IMR-90 (cell line): ENCODE measurements at regions not wholly inside any gene's neighbourhood (a gene's known extent, or its start where the extent isn't known, plus 50 kb on each side); places are given as distances from the start of the nearest gene placed in this dataset.

Source experiments
- ATAC-seq: fragments of 200-7000 bp; cut with Tn5 transposase; 2 replicates; pipeline ENCODE4 v1.9.1; 2020; ENCODE audit warnings: low read depth, mild to moderate bottlenecking, moderate library complexity
- BruUV-seq: library from RNA; stranded (reverse); fragments of 400-500 nt; replicated peaks from 2 replicates; lab custom pipeline; 2021; lab: Mats Ljungman, UMichigan
- CTCF ChIA-PET: fragments of 300-600 bp; formaldehyde crosslinking; extraction: SDS; loops from one replicate; lab custom pipeline; 2021; ENCODE audit warnings: antibody characterized with exemption; lab: Yijun Ruan, JAX
- POLR2A ChIA-PET: fragments of 300-600 bp; sonication (Branson Sonifier 250); formaldehyde crosslinking; loops from one replicate; lab custom pipeline; 2022; ENCODE audit warnings: antibody characterized with exemption; ENCODE audit not compliant: unreplicated experiment; lab: Charles Lee
- DNase-seq: peaks from one replicate; pipeline ENCODE4 v3.0.0; 2013
- H2AFZ ChIP-seq: replicated peaks from 2 replicates; pipeline ENCODE3; 2013; ENCODE audit warnings: low read length, mild to moderate bottlenecking; ENCODE audit not compliant: poor library complexity
- H2AK5ac ChIP-seq: 2 replicates; pipeline ENCODE4 v1.6.1; 2013; ENCODE audit warnings: low read depth, low read length, inconsistent platforms
- H2AK9ac ChIP-seq: replicated peaks from 2 replicates; pipeline ENCODE3; 2013; ENCODE audit warnings: mild to moderate bottlenecking, low read depth, low read length, moderate library complexity; ENCODE audit not compliant: poor library complexity
- H2BK120ac ChIP-seq: 2 replicates; pipeline ENCODE4 v1.6.1; 2013; ENCODE audit warnings: low read depth, low read length, inconsistent platforms
- H2BK15ac ChIP-seq: 3 replicates; pipeline ENCODE4 v1.6.1; 2013; ENCODE audit warnings: low read depth, low read length, inconsistent platforms
- H2BK20ac ChIP-seq: 2 replicates; pipeline ENCODE4 v1.6.1; 2013; ENCODE audit warnings: low read depth, mild to moderate bottlenecking, inconsistent platforms, low read length, moderate library complexity
- H2BK5ac ChIP-seq: 2 replicates; pipeline ENCODE4 v1.6.1; 2013; ENCODE audit warnings: mild to moderate bottlenecking, low read depth, low read length, inconsistent platforms; ENCODE audit not compliant: poor library complexity, severe bottlenecking
- H3K14ac ChIP-seq: replicated peaks from 2 replicates; pipeline ENCODE4 v1.6.1; 2013; ENCODE audit warnings: low read depth, low read length, inconsistent platforms
- H3K18ac ChIP-seq: 2 replicates; pipeline ENCODE4 v1.6.1; 2013; ENCODE audit warnings: low read depth, low read length, control low read depth
- H3K23ac ChIP-seq: 2 replicates; pipeline ENCODE4 v1.6.1; 2013; ENCODE audit warnings: low read depth, low read length, inconsistent platforms
- H3K27ac ChIP-seq: 2 replicates; pipeline ENCODE4 v1.5.1; 2013; ENCODE audit warnings: mild to moderate bottlenecking, control low read depth, low read length; ENCODE audit not compliant: insufficient read depth
- H3K27me3 ChIP-seq: 2 replicates; pipeline ENCODE4 v1.6.1; 2013; ENCODE audit warnings: low read length; ENCODE audit not compliant: control insufficient read depth, insufficient read depth
- H3K36me3 ChIP-seq: 2 replicates; pipeline ENCODE4 v1.6.1; 2013; ENCODE audit warnings: low read length, mixed read lengths; ENCODE audit not compliant: control insufficient read depth, insufficient read depth
- H3K4ac ChIP-seq: 2 replicates; pipeline ENCODE4 v1.6.1; 2013; ENCODE audit warnings: low read depth, low read length, inconsistent platforms
- H3K4me1 ChIP-seq: 2 replicates; pipeline ENCODE4 v1.6.1; 2013; ENCODE audit warnings: low read length, mixed read lengths; ENCODE audit not compliant: control insufficient read depth, insufficient read depth
- H3K4me2 ChIP-seq: 2 replicates; pipeline ENCODE4 v1.6.1; 2013; ENCODE audit warnings: low read depth, mild to moderate bottlenecking, control low read depth, low read length, moderate library complexity
- H3K4me3 ChIP-seq: 2 replicates; pipeline ENCODE4 v1.5.1; 2013; ENCODE audit warnings: low read depth, mild to moderate bottlenecking, control low read depth, low read length, moderate library complexity; ENCODE audit not compliant: insufficient read depth
- H3K56ac ChIP-seq: 2 replicates; pipeline ENCODE4 v1.6.1; 2013; ENCODE audit warnings: low read length, inconsistent platforms; ENCODE audit not compliant: insufficient read depth; ENCODE audit errors: extremely low read depth
- H3K79me1 ChIP-seq, 2 experiments: 2 replicates each; pipeline ENCODE4 v1.6.1; 2013; ENCODE audit warnings: low read length in 2 of 2, inconsistent platforms in 1 of 2, low read depth in 1 of 2
- H3K9ac ChIP-seq: 2 replicates; pipeline ENCODE4 v1.6.1; 2013; ENCODE audit warnings: low read depth, low read length, control low read depth
- H3K9me1 ChIP-seq: 2 replicates; pipeline ENCODE4 v1.6.1; 2013; ENCODE audit warnings: low read length, inconsistent platforms; ENCODE audit not compliant: insufficient read depth
- H3K9me3 ChIP-seq: 2 replicates; pipeline ENCODE4 v1.6.1; 2013; ENCODE audit warnings: low read length; ENCODE audit not compliant: control insufficient read depth, insufficient read depth
- H4K20me1 ChIP-seq: 2 replicates; pipeline ENCODE4 v1.6.1; 2013; ENCODE audit warnings: low read length, inconsistent platforms; ENCODE audit not compliant: insufficient read depth
- H4K5ac ChIP-seq: 2 replicates; pipeline ENCODE4 v1.6.1; 2013; ENCODE audit warnings: mild to moderate bottlenecking, low read depth, low read length, control low read depth
- H4K8ac ChIP-seq, 2 experiments: 2 replicates each; pipeline ENCODE4 v1.6.1; 2013; ENCODE audit warnings: low read depth in 2 of 2, low read length in 2 of 2, control low read depth in 1 of 2, inconsistent platforms in 1 of 2
- H4K91ac ChIP-seq: 2 replicates; pipeline ENCODE4 v1.6.1; 2013; ENCODE audit warnings: low read depth, low read length, inconsistent platforms; ENCODE audit not compliant: insufficient read depth
- CEBPB ChIP-seq: IDR thresholded peaks from 2 replicates; pipeline ENCODE4 v1.6.1; 2012; ENCODE audit warnings: low read depth, low read length, improper control_type of control experiment
- CHD1 ChIP-seq: IDR thresholded peaks from 2 replicates; pipeline ENCODE4 v1.6.1; 2012; ENCODE audit warnings: low read depth, low read length, improper control_type of control experiment
- CTCF ChIP-seq: conservative IDR thresholded peaks from 2 replicates; pipeline ENCODE4 v1.5.1; 2012; ENCODE audit warnings: mild to moderate bottlenecking, low read depth, low read length, improper control_type of control experiment
- ELK1 ChIP-seq: fragments of 150-350 bp; IDR thresholded peaks from 2 replicates; pipeline ENCODE4 v1.6.1; 2016; ENCODE audit warnings: low read depth, mild to moderate bottlenecking, low read length, moderate library complexity, borderline replicate concordance
- FOS ChIP-seq: fragments of 150-350 bp; IDR thresholded peaks from 2 replicates; pipeline ENCODE4 v1.6.1; 2016; ENCODE audit warnings: low read depth, low read length
- MAFK ChIP-seq: IDR thresholded peaks from 2 replicates; pipeline ENCODE4 v1.6.1; 2012; ENCODE audit warnings: low read depth, low read length, improper control_type of control experiment
- MAZ ChIP-seq: IDR thresholded peaks from 2 replicates; pipeline ENCODE4 v1.6.1; 2012; ENCODE audit warnings: low read depth, mild to moderate bottlenecking, low read length, improper control_type of control experiment, moderate library complexity, borderline replicate concordance
- NFE2L2 ChIP-seq: fragments of 150-350 bp; IDR thresholded peaks from 2 replicates; pipeline ENCODE4 v1.6.1; 2016; ENCODE audit warnings: low read depth, mild to moderate bottlenecking, low read length
- POLR2A ChIP-seq: IDR thresholded peaks from 2 replicates; pipeline ENCODE4 v1.6.1; 2012; ENCODE audit warnings: mild to moderate bottlenecking, low read depth, low read length
- USF2 ChIP-seq: fragments of 150-350 bp; IDR thresholded peaks from 2 replicates; pipeline ENCODE4 v1.6.1; 2017; ENCODE audit warnings: mild to moderate bottlenecking, antibody characterized with exemption, low read length, low read depth
- WGBS, 2 experiments: methylation state at CpG; one replicate each; pipeline versions ENCODE4 v1.1.5 to v1.1.7; 2013; ENCODE audit warnings: missing lambda C conversion rate in 2 of 2; ENCODE audit not compliant: insufficient read length in 1 of 2; ENCODE audit errors: extremely low coverage in 2 of 2; 5-methylcytosine and 5-hydroxymethylcytosine counted together
- dilution Hi-C: fragments of 300-500 bp; cut with HindIII; formaldehyde crosslinking; loops from one replicate; pipeline ENCODE4 v1.14.3; 2018; ENCODE audit warnings: low sequenced_read_pairs; ENCODE audit not compliant: unreplicated experiment
- in situ Hi-C: fragments of 300-500 bp; cut with MboI; formaldehyde crosslinking; loops from 3 replicates; pipeline ENCODE4 v1.14.3; 2019; ENCODE audit warnings: low sequenced_read_pairs, inconsistent platforms, mixed read lengths
- intact Hi-C: fragments of 100-400 bp; cut with micrococcal nuclease; formaldehyde crosslinking; loops from 2 replicates; pipeline ENCODE4 v1.10.0; 2022

- Histone ChIP-seq H2BK120ac (no peak overlapping the region), H4K5ac (no peak overlapping the region), H2BK15ac (no peak overlapping the region; the same call in 2 of the 3 replicates), H3K4ac (no peak overlapping the region), H4K20me1 (no peaks in the 10 kb centered on the region), H2AK9ac (no peak overlapping the region), H3K14ac (no peak overlapping the region), H3K18ac (no peak overlapping the region), H3K9ac (no peak overlapping the region), H3K4me2 (no peak overlapping the region), H2AK5ac (no peak overlapping the region), H2AFZ (no peak overlapping the region), H3K27me3 (no peaks in the 10 kb centered on the region), H3K27ac (no peak overlapping the region), H4K8ac (no peak overlapping the region), H4K91ac (no peak overlapping the region), H3K4me3 (no peak overlapping the region), H3K4me1 (no peaks in the 10 kb centered on the region), H3K9me3 (no peaks in the 10 kb centered on the region), H3K56ac (no peak overlapping the region), H2BK20ac (no peak overlapping the region), H3K79me1 (no peaks in the 10 kb centered on the region), H2BK5ac (no peak overlapping the region), H3K9me1 (no peaks in the 10 kb centered on the region; the same call in 1 of the 2 replicates), H3K23ac (no peak overlapping the region), H3K36me3 (no peaks in the 10 kb centered on the region)
- ATAC-seq (no peak), DNase-seq (no peak)
- ChIA-PET POLR2A (no interaction called here), CTCF (no interaction called here)
- BruUV-seq = no TSS peak
- TF ChIP-seq FOS (no peak), NFE2L2 (no peak), CEBPB (no peak), ELK1 (no peak), POLR2A (no peak), CTCF (no peak), MAFK (no peak), USF2 (no peak), CHD1 (no peak), MAZ (no peak)
- dilution Hi-C loops = no loop called here
- WGBS, 2 experiments = no CpG with 5 or more reads among the region's 3 CpGs
- in situ Hi-C loops = no loop called here
- intact Hi-C loops = no loop called here
Observed at GRCh38 chr2:160603771-160604510, 110.3 kb upstream of the RBMS1 start.
